Activated B cell treated with CpG ODN at 0.5 μM for 24 hours (primary cell): ENCODE measurements at regions not wholly inside any gene's neighbourhood (a gene's known extent, or its start where the extent isn't known, plus 50 kb on each side); places are given as distances from the start of the nearest gene placed in this dataset.

Source experiments
- ATAC-seq: fragments of 200-7000 bp; cut with Tn5 transposase; one replicate; pipeline ENCODE4 v1.10.0; 2021; ENCODE audit warnings: low read depth, mild to moderate bottlenecking, moderate library complexity
- CTCF ChIA-PET: fragments of 350-600 bp; sonication (Branson Sonifier 250); formaldehyde crosslinking; loops from one replicate; lab custom pipeline; 2021; ENCODE audit warnings: antibody characterized with exemption; lab: Charles Lee
- POLR2A ChIA-PET: fragments of 350-600 bp; sonication (Branson Sonifier 250); formaldehyde crosslinking; loops from one replicate; lab custom pipeline; 2021; ENCODE audit warnings: antibody characterized with exemption; lab: Charles Lee
- DNase-seq: peaks from one replicate; pipeline ENCODE4 v3.0.0; 2022
- H3K27ac Mint-ChIP-seq: one replicate; pipeline ENCODE4 v1.8.0; 2020; ENCODE audit warnings: mixed read lengths
- H3K27me3 Mint-ChIP-seq: one replicate; pipeline ENCODE4 v1.8.0; 2021; ENCODE audit warnings: mixed read lengths
- H3K36me3 Mint-ChIP-seq: one replicate; pipeline ENCODE4 v1.8.0; 2021; ENCODE audit warnings: low read depth, mixed read lengths
- H3K4me1 Mint-ChIP-seq: one replicate; pipeline ENCODE4 v1.8.0; 2021; ENCODE audit warnings: mixed read lengths
- H3K4me3 Mint-ChIP-seq: one replicate; pipeline ENCODE4 v1.8.0; 2020; ENCODE audit warnings: mild to moderate bottlenecking, mixed read lengths
- H3K9me3 Mint-ChIP-seq: one replicate; pipeline ENCODE4 v1.8.0; 2020; ENCODE audit warnings: mixed read lengths
- CTCF ChIP-seq: fragments of 200-600 bp; IDR thresholded peaks from one replicate; pipeline ENCODE4 v1.8.0; 2022; ENCODE audit warnings: antibody characterized with exemption, mild to moderate bottlenecking
- intact Hi-C: fragments of 100-400 bp; cut with micrococcal nuclease; formaldehyde crosslinking; loops from one replicate; pipeline ENCODE4 v1.15.1; 2024

DNA sequence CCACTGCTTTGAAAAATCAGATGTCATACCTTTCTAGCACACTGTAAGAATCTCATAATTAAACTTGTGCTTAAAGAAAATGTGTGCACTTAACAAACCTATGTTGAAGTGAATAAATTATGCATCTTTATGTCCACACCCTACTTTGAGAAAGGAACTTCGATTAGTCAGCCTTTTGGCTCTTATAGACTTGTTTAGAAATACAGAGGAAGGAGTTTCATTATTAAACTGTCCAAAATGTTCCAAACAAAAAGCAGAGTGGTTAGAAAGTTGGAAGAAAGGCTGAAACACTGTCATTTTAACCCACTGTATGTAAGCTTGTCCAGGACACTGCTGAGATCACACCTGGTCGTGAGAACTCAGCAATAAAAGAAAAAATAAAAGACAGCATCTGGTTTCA, 863.2 kb upstream of the CHORDC1 start:
- intact Hi-C loops, result no loop called here
- Mint-ChIP-seq H3K9me3 (peaks cover 2% of the 10 kb centered on the region), H3K36me3 (no peaks in the 10 kb centered on the region), H3K4me1 (no peaks in the 10 kb centered on the region), H3K27me3 (no peaks in the 10 kb centered on the region), H3K27ac (no peak overlapping the region), H3K4me3 (no peak overlapping the region)
- DNase-seq (no peak), ATAC-seq (no peak)
- CTCF ChIA-PET, result no interaction called here
- POLR2A ChIA-PET, result no interaction called here
- TF ChIP-seq CTCF, result no peak

DNA sequence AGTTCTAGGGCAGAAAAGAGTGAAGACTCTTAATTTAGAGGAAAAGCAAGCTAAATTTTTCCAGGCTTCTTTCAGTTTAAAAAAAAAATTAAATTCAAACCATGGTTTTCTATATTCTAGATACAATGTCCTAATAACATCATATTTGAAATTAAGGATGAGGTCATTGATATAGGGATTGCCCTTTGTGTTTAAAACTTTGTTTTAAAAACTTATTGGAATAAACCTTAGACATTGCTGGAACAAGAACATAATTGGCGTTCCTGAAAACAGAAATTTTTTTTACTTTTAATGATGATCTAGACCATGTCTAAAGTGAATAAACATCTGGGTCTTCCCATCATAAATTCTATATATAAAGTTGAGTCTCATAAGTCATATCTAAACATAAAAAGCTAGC, 859.4 kb upstream of the CHORDC1 start:
- CTCF ChIA-PET, result no interaction called here
- Mint-ChIP-seq H3K9me3 (peaks cover 4% of the 10 kb centered on the region), H3K27me3 (no peaks in the 10 kb centered on the region), H3K36me3 (no peaks in the 10 kb centered on the region), H3K4me3 (no peak overlapping the region), H3K27ac (no peak overlapping the region), H3K4me1 (no peaks in the 10 kb centered on the region)
- POLR2A ChIA-PET, result no interaction called here
- ATAC-seq (no peak), DNase-seq (no peak)
- intact Hi-C loops, result no loop called here
- TF ChIP-seq CTCF, result no peak

GRCh38 chr11:91081440-91082043, 858.7 kb upstream of the CHORDC1 start:
- intact Hi-C loops, result no loop called here
- TF ChIP-seq CTCF, result no peak
- Mint-ChIP-seq H3K4me1 (no peaks in the 10 kb centered on the region), H3K27ac (no peak overlapping the region), H3K27me3 (no peaks in the 10 kb centered on the region), H3K36me3 (no peaks in the 10 kb centered on the region), H3K9me3 (peaks cover 6% of the 10 kb centered on the region), H3K4me3 (no peak overlapping the region)
- CTCF ChIA-PET, result no interaction called here
- ATAC-seq, result no peak
- DNase-seq, result no peak
- POLR2A ChIA-PET, result no interaction called here

- ATAC-seq (no peak), DNase-seq (no peak)
- Mint-ChIP-seq H3K4me1 (no peaks in the 10 kb centered on the region), H3K27ac (no peak overlapping the region), H3K4me3 (no peak overlapping the region), H3K36me3 (no peaks in the 10 kb centered on the region), H3K9me3 (peaks cover 9% of the 10 kb centered on the region), H3K27me3 (no peaks in the 10 kb centered on the region)
- ChIA-PET CTCF (no interaction called here), POLR2A (no interaction called here)
- no peak for TF ChIP-seq CTCF
- intact Hi-C loops, result no loop called here
Measured at GRCh38 chr11:91078221-91078620, 855.4 kb upstream of the CHORDC1 start.

GRCh38 chr11:91075032-91075695, 852.3 kb upstream of the CHORDC1 start:
- ChIA-PET POLR2A (no interaction called here), CTCF (no interaction called here)
- H3K4me1 Mint-ChIP-seq, result no peaks in the 10 kb centered on the region
- intact Hi-C loops, result no loop called here
- no peak overlapping the region for H3K27ac Mint-ChIP-seq
- ATAC-seq (no peak), DNase-seq (no peak)
- peaks cover 13% of the 10 kb centered on the region for H3K9me3 Mint-ChIP-seq
- H3K36me3 Mint-ChIP-seq, result no peaks in the 10 kb centered on the region
- no peak overlapping the region for H3K4me3 Mint-ChIP-seq
- H3K27me3 Mint-ChIP-seq, result no peaks in the 10 kb centered on the region
- no peak for TF ChIP-seq CTCF
